ENCODE measurements at regions not wholly inside any gene's neighbourhood (a gene's known extent, or its start where the extent isn't known, plus 50 kb on each side); places are given as distances from the start of the nearest gene placed in this dataset.

GRCh38 chr13:107865643-107866031 lies 349.7 kb downstream of the LIG4 start:
- TF ChIP-seq CTCF (IDR thresholded peaks at IDR 0.05; ENCODE audit: insufficient read depth, low read depth, low read length) (no peak), EZH2 (IDR thresholded peaks at IDR 0.05; ENCODE audit: insufficient read depth, low read length) (no peak)

All from astrocyte (in vitro differentiated cells and primary cell).